ENCODE measurements at regions not wholly inside any gene's neighbourhood (a gene's known extent, or its start where the extent isn't known, plus 50 kb on each side); places are given as distances from the start of the nearest gene placed in this dataset.

DNA sequence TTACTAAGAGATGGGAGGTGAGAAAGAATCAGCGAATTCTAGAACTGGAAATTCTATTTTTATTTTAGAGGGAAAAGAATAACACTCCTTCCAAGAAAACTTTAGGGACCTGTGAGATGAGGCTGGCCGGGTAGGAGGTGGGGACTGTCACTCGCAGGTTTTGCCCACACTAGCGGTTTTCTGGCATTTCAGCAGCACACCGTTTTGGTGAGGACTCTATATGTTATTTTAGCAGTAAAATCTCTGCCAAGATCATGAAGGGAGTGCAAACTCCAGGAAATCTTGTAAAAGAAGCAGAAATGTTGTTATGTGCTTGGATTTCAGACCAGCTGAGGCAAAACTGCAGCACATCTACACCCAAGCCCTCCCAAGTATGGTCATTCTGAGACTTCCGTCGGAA, 470.6 kb downstream of the PSAT1 start:
- H3K27ac ChIP-seq = no peak overlapping the region
- no peak overlapping the region for H3K4me3 ChIP-seq
- no peaks in the 10 kb centered on the region for H3K4me1 ChIP-seq
- TF ChIP-seq, protein P1, sequence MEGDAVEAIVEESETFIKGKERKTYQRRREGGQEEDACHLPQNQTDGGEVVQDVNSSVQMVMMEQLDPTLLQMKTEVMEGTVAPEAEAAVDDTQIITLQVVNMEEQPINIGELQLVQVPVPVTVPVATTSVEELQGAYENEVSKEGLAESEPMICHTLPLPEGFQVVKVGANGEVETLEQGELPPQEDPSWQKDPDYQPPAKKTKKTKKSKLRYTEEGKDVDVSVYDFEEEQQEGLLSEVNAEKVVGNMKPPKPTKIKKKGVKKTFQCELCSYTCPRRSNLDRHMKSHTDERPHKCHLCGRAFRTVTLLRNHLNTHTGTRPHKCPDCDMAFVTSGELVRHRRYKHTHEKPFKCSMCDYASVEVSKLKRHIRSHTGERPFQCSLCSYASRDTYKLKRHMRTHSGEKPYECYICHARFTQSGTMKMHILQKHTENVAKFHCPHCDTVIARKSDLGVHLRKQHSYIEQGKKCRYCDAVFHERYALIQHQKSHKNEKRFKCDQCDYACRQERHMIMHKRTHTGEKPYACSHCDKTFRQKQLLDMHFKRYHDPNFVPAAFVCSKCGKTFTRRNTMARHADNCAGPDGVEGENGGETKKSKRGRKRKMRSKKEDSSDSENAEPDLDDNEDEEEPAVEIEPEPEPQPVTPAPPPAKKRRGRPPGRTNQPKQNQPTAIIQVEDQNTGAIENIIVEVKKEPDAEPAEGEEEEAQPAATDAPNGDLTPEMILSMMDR (IDR thresholded peaks at IDR 0.05 in 4 of 5, conservative IDR thresholded peaks at IDR 0.05 in 1 of 5) = no peak
- no peak for TF ChIP-seq POLR2A (IDR thresholded peaks at IDR 0.05)
- ATAC-seq (no peak), DNase-seq (no peak)
- intact Hi-C loops (cut with DNase I; ENCODE audit: low total_unique reads) (no loop called here), in situ Hi-C loops (cut with MboI; ENCODE audit: low sequenced_read_pairs in 4 of 4) (loop anchor here in 1 of 4 donors (10.0 kb wide), 1 partner anchor 63 kb away; no protein-coding TSS in a partner anchor)
- H3K27me3 ChIP-seq = no peaks in the 10 kb centered on the region
- no peaks in the 10 kb centered on the region for H3K9me3 ChIP-seq
- H3K36me3 ChIP-seq = no peaks in the 10 kb centered on the region

- no peak for ATAC-seq
- Histone ChIP-seq H3K27me3 (no peaks in the 10 kb centered on the region), H3K36me3 (no peaks in the 10 kb centered on the region), H3K9me3 (no peaks in the 10 kb centered on the region), H3K4me3 (no peak overlapping the region), H3K4me1 (no peaks in the 10 kb centered on the region), H3K27ac (no peak overlapping the region)
- no peak for DNase-seq
- no peak for TF ChIP-seq POLR2A (IDR thresholded peaks at IDR 0.05)
- intact Hi-C loops (cut with DNase I; ENCODE audit: low total_unique reads) = no loop called here
- in situ Hi-C loops (cut with MboI; ENCODE audit: low sequenced_read_pairs in 4 of 4) = loop anchor here in 1 of 4 donors (10.0 kb wide), 1 partner anchor 65 kb away; no protein-coding TSS in a partner anchor
Observed at GRCh38 chr9:78769690-78770089, 472.8 kb downstream of the PSAT1 start.

DNA sequence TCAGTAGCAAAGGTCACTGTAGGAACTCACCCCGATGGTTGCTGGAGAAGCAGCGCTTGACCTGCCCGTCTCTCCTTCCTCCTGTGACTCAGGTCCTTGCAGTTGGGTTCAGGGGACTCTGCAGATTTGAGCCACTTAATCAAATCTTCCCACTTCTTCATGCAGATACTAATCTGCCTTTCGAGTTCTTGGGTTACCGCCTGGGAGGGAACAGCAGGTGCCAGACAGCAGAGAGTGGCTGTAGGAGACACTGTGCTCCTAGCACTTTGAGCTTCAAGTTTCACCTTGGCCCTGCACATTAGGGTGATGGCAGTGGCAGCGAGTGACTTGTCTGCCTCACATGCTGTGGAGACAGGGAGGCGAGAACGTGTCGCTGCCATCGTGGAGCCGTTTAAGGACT, 478.3 kb downstream of the PSAT1 start:
- Histone ChIP-seq H3K27me3 (no peaks in the 10 kb centered on the region), H3K27ac (no peak overlapping the region), H3K36me3 (no peaks in the 10 kb centered on the region), H3K4me3 (no peak overlapping the region), H3K9me3 (no peaks in the 10 kb centered on the region), H3K4me1 (no peaks in the 10 kb centered on the region)
- TF ChIP-seq, protein P1 (IDR thresholded peaks at IDR 0.05 in 4 of 5, conservative IDR thresholded peaks at IDR 0.05 in 1 of 5) = no peak
- no peak for TF ChIP-seq POLR2A (IDR thresholded peaks at IDR 0.05)
- DNase-seq (no peak), ATAC-seq (peak in 1 of 2 donors; percentile 76)
- in situ Hi-C loops (cut with MboI; ENCODE audit: low sequenced_read_pairs in 4 of 4) = no loop called here
- intact Hi-C loops (cut with DNase I; ENCODE audit: low total_unique reads) = no loop called here

DNA sequence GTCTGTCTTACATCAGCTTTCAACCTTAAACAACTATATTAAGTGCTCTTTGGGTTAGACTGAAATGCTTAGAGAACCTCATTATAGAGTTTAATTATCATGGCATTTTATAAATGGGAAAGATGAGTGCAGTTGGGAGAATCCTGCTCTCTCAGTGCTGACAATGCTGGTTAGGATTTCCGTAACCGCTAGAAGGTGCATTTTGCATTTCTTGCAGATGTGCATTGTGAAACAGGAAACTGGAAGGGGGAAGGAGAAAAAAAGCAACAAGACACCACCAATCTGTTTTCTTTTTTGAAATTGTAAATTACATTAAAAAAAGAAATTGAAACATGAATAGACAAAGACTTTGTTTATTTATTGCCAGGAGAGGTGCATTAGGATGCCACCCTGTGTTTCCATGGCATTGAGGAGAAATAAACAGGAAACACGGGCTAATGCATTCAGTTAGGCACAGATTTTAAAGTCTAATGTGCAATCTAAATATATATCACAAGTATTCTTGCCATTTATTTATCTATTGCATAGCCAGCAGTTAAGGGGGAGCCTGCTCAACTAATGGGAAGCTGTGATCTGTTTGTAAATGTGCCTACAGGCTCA, 478.9 kb downstream of the PSAT1 start:
- in situ Hi-C loops (cut with MboI; ENCODE audit: low sequenced_read_pairs in 4 of 4) = no loop called here
- no peak overlapping the region for H3K27ac ChIP-seq
- H3K36me3 ChIP-seq = no peaks in the 10 kb centered on the region
- H3K4me1 ChIP-seq = no peaks in the 10 kb centered on the region
- ATAC-seq (no peak), DNase-seq (no peak)
- H3K9me3 ChIP-seq = no peaks in the 10 kb centered on the region
- no peaks in the 10 kb centered on the region for H3K27me3 ChIP-seq
- intact Hi-C loops (cut with DNase I; ENCODE audit: low total_unique reads) = no loop called here
- TF ChIP-seq, protein P1 (IDR thresholded peaks at IDR 0.05 in 4 of 5, conservative IDR thresholded peaks at IDR 0.05 in 1 of 5) = no peak
- no peak for TF ChIP-seq POLR2A (IDR thresholded peaks at IDR 0.05)
- no peak overlapping the region for H3K4me3 ChIP-seq

DNA sequence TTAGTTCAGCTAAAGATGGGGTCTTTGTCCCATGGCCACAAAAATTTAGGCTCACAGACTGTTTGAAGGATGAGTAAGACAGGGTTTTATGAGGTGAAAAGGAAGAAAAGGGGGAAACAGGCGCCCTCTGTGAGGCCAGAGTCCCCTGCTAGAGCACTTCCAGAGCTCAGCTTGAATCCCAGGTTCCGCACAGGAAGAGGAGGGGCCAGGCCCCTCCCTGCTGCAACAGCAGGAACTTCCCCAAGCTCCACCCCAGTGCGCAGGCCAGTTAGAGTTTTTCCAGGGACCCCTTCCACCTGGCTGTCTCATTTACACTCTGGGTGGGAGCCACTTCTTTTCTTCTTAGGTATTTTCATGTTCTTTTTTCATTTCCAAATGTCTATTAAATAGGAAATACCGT, 480.8 kb downstream of the PSAT1 start:
- no peak for DNase-seq
- TF ChIP-seq, protein P1 (IDR thresholded peaks at IDR 0.05 in 4 of 5, conservative IDR thresholded peaks at IDR 0.05 in 1 of 5) = no peak
- TF ChIP-seq POLR2A (IDR thresholded peaks at IDR 0.05) = no peak
- H3K27ac ChIP-seq = no peak overlapping the region

More for the DNA sequence above, 480.8 kb downstream of the PSAT1 start:
- no peak overlapping the region for H3K4me3 ChIP-seq
- intact Hi-C loops (cut with DNase I; ENCODE audit: low total_unique reads) = no loop called here
- H3K36me3 ChIP-seq = no peaks in the 10 kb centered on the region
- H3K4me1 ChIP-seq = no peaks in the 10 kb centered on the region
- no peak for ATAC-seq
- H3K9me3 ChIP-seq = no peaks in the 10 kb centered on the region
- no peaks in the 10 kb centered on the region for H3K27me3 ChIP-seq
- in situ Hi-C loops (cut with MboI; ENCODE audit: low sequenced_read_pairs in 4 of 4) = no loop called here

All from gastrocnemius medialis (tissue), 4 donors.